Activated B cell treated with CpG ODN at 0.5 μM for 24 hours (primary cell): ENCODE measurements at regions not wholly inside any gene's neighbourhood (a gene's known extent, or its start where the extent isn't known, plus 50 kb on each side); places are given as distances from the start of the nearest gene placed in this dataset.

Experiments used
- ATAC-seq: fragments of 200-7000 bp; cut with Tn5 transposase; one replicate; pipeline ENCODE4 v1.10.0; 2021; ENCODE audit warnings: low read depth, mild to moderate bottlenecking, moderate library complexity
- CTCF ChIA-PET: fragments of 350-600 bp; sonication (Branson Sonifier 250); formaldehyde crosslinking; loops from one replicate; lab custom pipeline; 2021; ENCODE audit warnings: antibody characterized with exemption; lab: Charles Lee
- POLR2A ChIA-PET: fragments of 350-600 bp; sonication (Branson Sonifier 250); formaldehyde crosslinking; loops from one replicate; lab custom pipeline; 2021; ENCODE audit warnings: antibody characterized with exemption; lab: Charles Lee
- DNase-seq: peaks from one replicate; pipeline ENCODE4 v3.0.0; 2022
- H3K27ac Mint-ChIP-seq: one replicate; pipeline ENCODE4 v1.8.0; 2020; ENCODE audit warnings: mixed read lengths
- H3K27me3 Mint-ChIP-seq: one replicate; pipeline ENCODE4 v1.8.0; 2021; ENCODE audit warnings: mixed read lengths
- H3K36me3 Mint-ChIP-seq: one replicate; pipeline ENCODE4 v1.8.0; 2021; ENCODE audit warnings: low read depth, mixed read lengths
- H3K4me1 Mint-ChIP-seq: one replicate; pipeline ENCODE4 v1.8.0; 2021; ENCODE audit warnings: mixed read lengths
- H3K4me3 Mint-ChIP-seq: one replicate; pipeline ENCODE4 v1.8.0; 2020; ENCODE audit warnings: mild to moderate bottlenecking, mixed read lengths
- H3K9me3 Mint-ChIP-seq: one replicate; pipeline ENCODE4 v1.8.0; 2020; ENCODE audit warnings: mixed read lengths
- intact Hi-C: fragments of 100-400 bp; cut with micrococcal nuclease; formaldehyde crosslinking; loops from one replicate; pipeline ENCODE4 v1.15.1; 2024
- TF ChIP-seq, protein P1 (sequence below): fragments of 200-600 bp; IDR thresholded peaks from one replicate; pipeline ENCODE4 v1.8.0; 2022; ENCODE audit warnings: antibody characterized with exemption, mild to moderate bottlenecking

GRCh38 chr2:173648816-173649215, 294.1 kb downstream of the CDCA7 start:
- peaks cover 1% of the 10 kb centered on the region for H3K27me3 Mint-ChIP-seq
- no peak overlapping the region for H3K4me3 Mint-ChIP-seq
- no peak for ATAC-seq
- TF ChIP-seq, protein P1, sequence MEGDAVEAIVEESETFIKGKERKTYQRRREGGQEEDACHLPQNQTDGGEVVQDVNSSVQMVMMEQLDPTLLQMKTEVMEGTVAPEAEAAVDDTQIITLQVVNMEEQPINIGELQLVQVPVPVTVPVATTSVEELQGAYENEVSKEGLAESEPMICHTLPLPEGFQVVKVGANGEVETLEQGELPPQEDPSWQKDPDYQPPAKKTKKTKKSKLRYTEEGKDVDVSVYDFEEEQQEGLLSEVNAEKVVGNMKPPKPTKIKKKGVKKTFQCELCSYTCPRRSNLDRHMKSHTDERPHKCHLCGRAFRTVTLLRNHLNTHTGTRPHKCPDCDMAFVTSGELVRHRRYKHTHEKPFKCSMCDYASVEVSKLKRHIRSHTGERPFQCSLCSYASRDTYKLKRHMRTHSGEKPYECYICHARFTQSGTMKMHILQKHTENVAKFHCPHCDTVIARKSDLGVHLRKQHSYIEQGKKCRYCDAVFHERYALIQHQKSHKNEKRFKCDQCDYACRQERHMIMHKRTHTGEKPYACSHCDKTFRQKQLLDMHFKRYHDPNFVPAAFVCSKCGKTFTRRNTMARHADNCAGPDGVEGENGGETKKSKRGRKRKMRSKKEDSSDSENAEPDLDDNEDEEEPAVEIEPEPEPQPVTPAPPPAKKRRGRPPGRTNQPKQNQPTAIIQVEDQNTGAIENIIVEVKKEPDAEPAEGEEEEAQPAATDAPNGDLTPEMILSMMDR = no peak
- no peak for DNase-seq
- no peaks in the 10 kb centered on the region for H3K4me1 Mint-ChIP-seq
- intact Hi-C loops = no loop called here
- ChIA-PET POLR2A (no interaction called here), CTCF (no interaction called here)
- H3K27ac Mint-ChIP-seq = no peak overlapping the region
- H3K36me3 Mint-ChIP-seq = no peaks in the 10 kb centered on the region
- H3K9me3 Mint-ChIP-seq = peaks cover 4% of the 10 kb centered on the region

DNA sequence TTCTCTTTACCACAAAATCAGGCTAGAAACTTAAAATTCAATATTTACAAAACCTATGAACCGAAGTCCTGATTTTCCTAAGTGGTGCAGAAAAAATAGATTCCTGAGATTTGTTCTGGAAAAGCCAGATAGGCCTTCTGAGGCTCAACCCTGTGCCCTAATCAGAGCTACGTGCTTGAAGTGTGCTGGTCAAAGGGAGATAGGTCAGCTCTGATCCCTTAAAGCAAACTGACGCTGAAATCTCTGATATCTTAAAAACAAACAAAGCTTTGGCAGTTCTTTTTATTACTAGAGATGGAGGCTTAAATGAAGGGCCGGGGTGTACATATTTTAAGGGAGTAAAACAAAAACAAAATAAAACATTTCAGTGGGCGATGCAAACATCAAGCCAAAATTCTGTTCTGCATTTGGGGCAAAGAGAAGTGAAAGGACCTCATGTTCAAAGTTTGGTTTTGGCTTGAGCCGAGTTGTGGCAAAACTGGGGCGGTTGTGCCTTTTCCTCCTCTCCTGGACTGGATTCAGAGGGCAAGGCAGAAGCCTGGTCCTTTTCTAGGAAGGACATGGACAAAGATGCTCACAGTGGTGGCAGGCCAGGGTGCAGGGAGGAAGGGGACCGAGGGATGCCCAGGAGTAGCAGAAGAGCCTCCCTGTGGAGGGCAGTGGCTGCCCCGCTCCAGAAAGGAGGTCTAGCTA, 295.0 kb downstream of the CDCA7 start:
- CTCF ChIA-PET = no interaction called here
- POLR2A ChIA-PET = no interaction called here
- Mint-ChIP-seq H3K4me3 (no peak overlapping the region), H3K36me3 (no peaks in the 10 kb centered on the region), H3K9me3 (peaks cover 4% of the 10 kb centered on the region), H3K27ac (no peak overlapping the region), H3K27me3 (peaks cover 4% of the 10 kb centered on the region), H3K4me1 (no peaks in the 10 kb centered on the region)
- ATAC-seq (no peak), DNase-seq (no peak)
- intact Hi-C loops = no loop called here
- TF ChIP-seq, protein P1 = no peak

GRCh38 chr2:173651891-173652290, 297.2 kb downstream of the CDCA7 start:
- CTCF ChIA-PET = no interaction called here
- H3K27ac Mint-ChIP-seq = no peak overlapping the region
- POLR2A ChIA-PET = no interaction called here

DNA sequence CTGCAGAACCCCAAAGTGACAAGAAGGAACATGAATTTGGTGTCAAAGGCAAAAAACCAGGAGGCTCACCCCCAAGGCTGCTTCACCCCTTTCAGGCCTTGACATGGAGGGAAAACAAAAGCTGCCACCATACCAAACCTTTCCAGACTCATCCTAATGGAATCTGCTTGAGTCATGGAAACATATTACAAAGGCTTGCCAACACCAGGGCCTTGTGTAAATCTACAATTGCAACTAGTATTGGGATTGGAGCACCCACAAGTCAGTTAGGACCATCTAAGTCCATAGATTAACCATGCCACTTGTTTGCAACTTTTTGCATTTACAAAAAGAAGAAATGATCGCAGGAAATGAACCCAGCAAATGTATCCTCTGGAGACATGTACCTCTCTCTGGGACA, 297.6 kb downstream of the CDCA7 start:
- CTCF ChIA-PET = no interaction called here
- intact Hi-C loops = no loop called here
- Mint-ChIP-seq H3K4me1 (no peaks in the 10 kb centered on the region), H3K4me3 (no peak overlapping the region), H3K9me3 (peaks cover 4% of the 10 kb centered on the region), H3K27ac (no peak overlapping the region), H3K36me3 (no peaks in the 10 kb centered on the region), H3K27me3 (peaks cover 10% of the 10 kb centered on the region)
- POLR2A ChIA-PET = no interaction called here
- ATAC-seq (no peak), DNase-seq (no peak)
- TF ChIP-seq, protein P1 = no peak

More at GRCh38 chr2:173651891-173652290, 297.2 kb downstream of the CDCA7 start:
- Mint-ChIP-seq H3K27me3 (peaks cover 10% of the 10 kb centered on the region), H3K36me3 (no peaks in the 10 kb centered on the region), H3K9me3 (peaks cover 4% of the 10 kb centered on the region), H3K4me3 (no peak overlapping the region), H3K4me1 (no peaks in the 10 kb centered on the region)
- intact Hi-C loops = no loop called here
- TF ChIP-seq, protein P1 = no peak
- no peak for DNase-seq
- ATAC-seq = no peak

GRCh38 chr2:173652767-173653431, 298.2 kb downstream of the CDCA7 start:
- CTCF ChIA-PET = no interaction called here
- Mint-ChIP-seq H3K9me3 (peaks cover 4% of the 10 kb centered on the region), H3K4me1 (no peaks in the 10 kb centered on the region), H3K27ac (no peak overlapping the region), H3K27me3 (peaks cover 10% of the 10 kb centered on the region), H3K4me3 (no peak overlapping the region), H3K36me3 (no peaks in the 10 kb centered on the region)
- intact Hi-C loops = no loop called here
- POLR2A ChIA-PET = no interaction called here
- no peak for ATAC-seq
- DNase-seq = no peak
- TF ChIP-seq, protein P1 = no peak
